ENCODE measurements at regions not wholly inside any gene's neighbourhood (a gene's known extent, or its start where the extent isn't known, plus 50 kb on each side); places are given as distances from the start of the nearest gene placed in this dataset.

GRCh38 chr3:76065964-76066363, 280.6 kb upstream of the ZNF717 start:
- Histone ChIP-seq H3K4me1 (ENCODE audit: insufficient read depth, low read length, poor library complexity, severe bottlenecking) (no peaks in the 10 kb centered on the region), H3K4me2 (ENCODE audit: low read depth, low read length, poor library complexity, severe bottlenecking) (no peak overlapping the region), H3K9me3 (ENCODE audit: insufficient read depth, low read depth, low read length) (no peaks in the 10 kb centered on the region), H4K20me1 (ENCODE audit: insufficient read depth, low read length, poor library complexity, severe bottlenecking) (no peaks in the 10 kb centered on the region), H3K9me2 (replicated peaks; ENCODE audit: low read depth, low read length) (no peaks in the 10 kb centered on the region), H3K27me3 (ENCODE audit: insufficient read depth, low read length, poor library complexity, severe bottlenecking) (no peaks in the 10 kb centered on the region), H2AFZ (ENCODE audit: low read length) (no peak overlapping the region), H3K9ac (ENCODE audit: low read depth, low read length, poor library complexity, severe bottlenecking) (no peak overlapping the region), H3K4me3 (ENCODE audit: low read length, poor library complexity, severe bottlenecking) (no peak overlapping the region), H3K79me2 (ENCODE audit: insufficient read depth, low read length) (no peaks in the 10 kb centered on the region), H3K36me3 (ENCODE audit: insufficient read depth, low read length) (no peaks in the 10 kb centered on the region), H3F3A (ENCODE audit: low read depth) (no peaks in the 10 kb centered on the region)
- TF ChIP-seq, protein P1, sequence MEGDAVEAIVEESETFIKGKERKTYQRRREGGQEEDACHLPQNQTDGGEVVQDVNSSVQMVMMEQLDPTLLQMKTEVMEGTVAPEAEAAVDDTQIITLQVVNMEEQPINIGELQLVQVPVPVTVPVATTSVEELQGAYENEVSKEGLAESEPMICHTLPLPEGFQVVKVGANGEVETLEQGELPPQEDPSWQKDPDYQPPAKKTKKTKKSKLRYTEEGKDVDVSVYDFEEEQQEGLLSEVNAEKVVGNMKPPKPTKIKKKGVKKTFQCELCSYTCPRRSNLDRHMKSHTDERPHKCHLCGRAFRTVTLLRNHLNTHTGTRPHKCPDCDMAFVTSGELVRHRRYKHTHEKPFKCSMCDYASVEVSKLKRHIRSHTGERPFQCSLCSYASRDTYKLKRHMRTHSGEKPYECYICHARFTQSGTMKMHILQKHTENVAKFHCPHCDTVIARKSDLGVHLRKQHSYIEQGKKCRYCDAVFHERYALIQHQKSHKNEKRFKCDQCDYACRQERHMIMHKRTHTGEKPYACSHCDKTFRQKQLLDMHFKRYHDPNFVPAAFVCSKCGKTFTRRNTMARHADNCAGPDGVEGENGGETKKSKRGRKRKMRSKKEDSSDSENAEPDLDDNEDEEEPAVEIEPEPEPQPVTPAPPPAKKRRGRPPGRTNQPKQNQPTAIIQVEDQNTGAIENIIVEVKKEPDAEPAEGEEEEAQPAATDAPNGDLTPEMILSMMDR (conservative IDR thresholded peaks at IDR 0.05; ENCODE audit: low read length): no peak
- no peak for TF ChIP-seq EZH2phosphoT487 (IDR thresholded peaks at IDR 0.05; ENCODE audit: borderline replicate concordance)

- Histone ChIP-seq H3K4me1 (ENCODE audit: insufficient read depth, low read length, poor library complexity, severe bottlenecking) (no peaks in the 10 kb centered on the region), H3K27me3 (ENCODE audit: insufficient read depth, low read length, poor library complexity, severe bottlenecking) (no peaks in the 10 kb centered on the region), H2AFZ (ENCODE audit: low read length) (no peak overlapping the region)
Measured at GRCh38 chr3:76078101-76078500, 292.8 kb upstream of the ZNF717 start.

GRCh38 chr3:76083992-76084391, 298.6 kb upstream of the ZNF717 start:
- no peak overlapping the region for H2AFZ ChIP-seq (ENCODE audit: low read length)
- H3K4me1 ChIP-seq (ENCODE audit: insufficient read depth, low read length, poor library complexity, severe bottlenecking): no peaks in the 10 kb centered on the region
- H4K20me1 ChIP-seq (ENCODE audit: insufficient read depth, low read length, poor library complexity, severe bottlenecking): no peaks in the 10 kb centered on the region
- no peak overlapping the region for H3K4me2 ChIP-seq (ENCODE audit: low read depth, low read length, poor library complexity, severe bottlenecking)
- no peaks in the 10 kb centered on the region for H3K79me2 ChIP-seq (ENCODE audit: insufficient read depth, low read length)
- H3K4me3 ChIP-seq (ENCODE audit: low read length, poor library complexity, severe bottlenecking): no peak overlapping the region
- H3K36me3 ChIP-seq (ENCODE audit: insufficient read depth, low read length): no peaks in the 10 kb centered on the region
- H3K9me2 ChIP-seq (replicated peaks; ENCODE audit: low read depth, low read length): no peaks in the 10 kb centered on the region; the same call in 1 of the 2 replicates
- H3K9me3 ChIP-seq (ENCODE audit: insufficient read depth, low read depth, low read length): no peaks in the 10 kb centered on the region
- TF ChIP-seq, protein P1 (conservative IDR thresholded peaks at IDR 0.05; ENCODE audit: low read length): no peak
- TF ChIP-seq EZH2phosphoT487 (IDR thresholded peaks at IDR 0.05; ENCODE audit: borderline replicate concordance): no peak
- H3F3A ChIP-seq (ENCODE audit: low read depth): no peaks in the 10 kb centered on the region
- H3K9ac ChIP-seq (ENCODE audit: low read depth, low read length, poor library complexity, severe bottlenecking): no peak overlapping the region
- no peaks in the 10 kb centered on the region for H3K27me3 ChIP-seq (ENCODE audit: insufficient read depth, low read length, poor library complexity, severe bottlenecking)

More at GRCh38 chr3:76078101-76078500, 292.8 kb upstream of the ZNF717 start:
- Histone ChIP-seq H3K9me3 (ENCODE audit: insufficient read depth, low read depth, low read length) (no peaks in the 10 kb centered on the region), H3K9ac (ENCODE audit: low read depth, low read length, poor library complexity, severe bottlenecking) (no peak overlapping the region), H3K4me2 (ENCODE audit: low read depth, low read length, poor library complexity, severe bottlenecking) (no peak overlapping the region), H3K79me2 (ENCODE audit: insufficient read depth, low read length) (no peaks in the 10 kb centered on the region), H4K20me1 (ENCODE audit: insufficient read depth, low read length, poor library complexity, severe bottlenecking) (no peaks in the 10 kb centered on the region), H3K9me2 (replicated peaks; ENCODE audit: low read depth, low read length) (no peaks in the 10 kb centered on the region), H3K36me3 (ENCODE audit: insufficient read depth, low read length) (no peaks in the 10 kb centered on the region), H3F3A (ENCODE audit: low read depth) (no peaks in the 10 kb centered on the region), H3K4me3 (ENCODE audit: low read length, poor library complexity, severe bottlenecking) (no peak overlapping the region)
- TF ChIP-seq EZH2phosphoT487 (IDR thresholded peaks at IDR 0.05; ENCODE audit: borderline replicate concordance): no peak
- TF ChIP-seq, protein P1 (conservative IDR thresholded peaks at IDR 0.05; ENCODE audit: low read length): no peak

All from Loucy (cell line).